Endothelial cell of umbilical vein (primary cell): ENCODE measurements at regions not wholly inside any gene's neighbourhood (a gene's known extent, or its start where the extent isn't known, plus 50 kb on each side); places are given as distances from the start of the nearest gene placed in this dataset.

Experiments used
- CTCF ChIP-seq, 2 donors: IDR thresholded peaks; 1 replicate in 1 of 2; 2 replicates in 1 of 2; pipeline ENCODE4 v1.5.1; 2011; ENCODE audit warnings: low read length in 2 of 2, mild to moderate bottlenecking in 2 of 2, moderate library complexity in 2 of 2, control low read depth in 1 of 2, inconsistent platforms in 1 of 2, low read depth in 1 of 2; ENCODE audit not compliant: insufficient read depth in 1 of 2; ENCODE audit errors: extremely low read depth in 1 of 2
- FOS ChIP-seq: IDR thresholded peaks from 2 replicates; pipeline ENCODE4 v1.6.1; 2011; ENCODE audit warnings: mild to moderate bottlenecking, low read length, moderate library complexity, borderline replicate concordance; ENCODE audit not compliant: insufficient read depth

- TF ChIP-seq CTCF (IDR thresholded peaks at IDR 0.05; ENCODE audit: extremely low read depth in 1 of 2, insufficient read depth in 1 of 2, low read depth in 1 of 2, low read length in 2 of 2) (no peak), FOS (no peak)
These were observed 428.2 kb downstream of the ADAM29 start for GRCh38 chr4:175346376-175346775.
